ENCODE measurements at regions not wholly inside any gene's neighbourhood (a gene's known extent, or its start where the extent isn't known, plus 50 kb on each side); places are given as distances from the start of the nearest gene placed in this dataset.
A peak's percentile ranks its signal among the peaks of the same experiment; 100 is the strongest.

GRCh38 chr6:14932485-14933182 lies 313.2 kb upstream of the JARID2 start:
- Mint-ChIP-seq H3K27ac (ENCODE audit: unreplicated experiment) (peak overlapping the region; percentile 95), H3K36me3 (ENCODE audit: low read depth) (no peaks in the 10 kb centered on the region), H3K27me3 (ENCODE audit: low read depth) (no peaks in the 10 kb centered on the region), H3K4me3 (peak overlapping the region; percentile 27), H3K9me3 (no peaks in the 10 kb centered on the region), H3K4me1 (peaks cover 19% of the 10 kb centered on the region)
- no peak for DNase-seq (ENCODE audit: low read depth, low spot score)
- no peak for TF ChIP-seq CTCF (conservative IDR thresholded peaks at IDR 0.05)

- no peak for TF ChIP-seq CTCF (conservative IDR thresholded peaks at IDR 0.05)
- no peaks in the 10 kb centered on the region for H3K27me3 Mint-ChIP-seq (ENCODE audit: low read depth)
- no peak overlapping the region for H3K4me3 Mint-ChIP-seq
- no peak for DNase-seq (ENCODE audit: low read depth, low spot score)
- H3K36me3 Mint-ChIP-seq (ENCODE audit: low read depth), result no peaks in the 10 kb centered on the region
- H3K27ac Mint-ChIP-seq (ENCODE audit: unreplicated experiment), result peak overlapping the region; percentile 95
- no peaks in the 10 kb centered on the region for H3K9me3 Mint-ChIP-seq
- H3K4me1 Mint-ChIP-seq, result peaks cover 19% of the 10 kb centered on the region
These were observed 312.7 kb upstream of the JARID2 start for GRCh38 chr6:14933183-14933544.

- H3K27ac Mint-ChIP-seq (ENCODE audit: unreplicated experiment), result no peak overlapping the region
- TF ChIP-seq CTCF (conservative IDR thresholded peaks at IDR 0.05), result no peak
- H3K36me3 Mint-ChIP-seq (ENCODE audit: low read depth), result no peaks in the 10 kb centered on the region
- no peaks in the 10 kb centered on the region for H3K27me3 Mint-ChIP-seq (ENCODE audit: low read depth)
- peaks cover 19% of the 10 kb centered on the region for H3K4me1 Mint-ChIP-seq
- no peak for DNase-seq (ENCODE audit: low read depth, low spot score)
- H3K9me3 Mint-ChIP-seq, result no peaks in the 10 kb centered on the region
- no peak overlapping the region for H3K4me3 Mint-ChIP-seq
These were observed 311.9 kb upstream of the JARID2 start for GRCh38 chr6:14934013-14934412.

- H3K27ac Mint-ChIP-seq (ENCODE audit: unreplicated experiment), result peak overlapping the region; percentile 76
- no peak for TF ChIP-seq CTCF (conservative IDR thresholded peaks at IDR 0.05)
- H3K27me3 Mint-ChIP-seq (ENCODE audit: low read depth), result no peaks in the 10 kb centered on the region
- no peak overlapping the region for H3K4me3 Mint-ChIP-seq
- no peaks in the 10 kb centered on the region for H3K9me3 Mint-ChIP-seq
- H3K36me3 Mint-ChIP-seq (ENCODE audit: low read depth), result no peaks in the 10 kb centered on the region
- no peak for DNase-seq (ENCODE audit: low read depth, low spot score)
- peaks cover 23% of the 10 kb centered on the region for H3K4me1 Mint-ChIP-seq
These were observed 311.0 kb upstream of the JARID2 start for GRCh38 chr6:14934844-14935243.

GRCh38 chr6:14936861-14937260 lies 309.0 kb upstream of the JARID2 start:
- no peak for DNase-seq (ENCODE audit: low read depth, low spot score)
- H3K4me3 Mint-ChIP-seq, result no peak overlapping the region
- H3K27me3 Mint-ChIP-seq (ENCODE audit: low read depth), result no peaks in the 10 kb centered on the region
- H3K36me3 Mint-ChIP-seq (ENCODE audit: low read depth), result no peaks in the 10 kb centered on the region
- H3K4me1 Mint-ChIP-seq, result peaks cover 20% of the 10 kb centered on the region
- no peak overlapping the region for H3K27ac Mint-ChIP-seq (ENCODE audit: unreplicated experiment)
- no peaks in the 10 kb centered on the region for H3K9me3 Mint-ChIP-seq
- TF ChIP-seq CTCF (conservative IDR thresholded peaks at IDR 0.05), result no peak
